ENCODE measurements at regions not wholly inside any gene's neighbourhood (a gene's known extent, or its start where the extent isn't known, plus 50 kb on each side); places are given as distances from the start of the nearest gene placed in this dataset.

- Histone ChIP-seq H3K9me3 (ENCODE audit: control insufficient read depth, insufficient read depth, low read depth, low read length) (no peaks in the 10 kb centered on the region), H3K27ac (ENCODE audit: extremely low read depth, low read depth, low read length) (no peak overlapping the region), H3K4me3 (ENCODE audit: low read depth, low read length) (no peak overlapping the region), H3K4me1 (ENCODE audit: control insufficient read depth, insufficient read depth, low read length) (no peaks in the 10 kb centered on the region), H3K36me3 (ENCODE audit: control insufficient read depth in 2 of 2, insufficient read depth in 1 of 2, low read length in 2 of 2) (no peaks in the 10 kb centered on the region)
- TF ChIP-seq GLI4 (tag by site-specific recombination; IDR thresholded peaks at IDR 0.05) (no peak), HOXD13 (CRISPR knock-in tag; IDR thresholded peaks at IDR 0.05; ENCODE audit: borderline replicate concordance) (no peak), ZNF707 (tag by site-specific recombination; IDR thresholded peaks at IDR 0.05) (no peak), ZNF600 (tag by site-specific recombination; IDR thresholded peaks at IDR 0.05) (no peak), REPIN1 (tag by site-specific recombination; IDR thresholded peaks at IDR 0.05; ENCODE audit: low read depth) (no peak)
- POLR2A ChIA-PET = no interaction called here
- CTCF ChIA-PET = no interaction called here
These were observed 652.5 kb upstream of the ADAMTS16 start for GRCh38 chr5:4487581-4487980.

GRCh38 chr5:4511996-4512656 is 628.0 kb upstream of the ADAMTS16 start:
- H3K4me1 ChIP-seq (ENCODE audit: control insufficient read depth, insufficient read depth, low read length) = no peaks in the 10 kb centered on the region
- ChIA-PET POLR2A (no interaction called here), CTCF (interaction anchor here (0.6 kb wide), 1 partner anchor 78 kb away, joined by 3 read pairs; no protein-coding TSS in a partner anchor)
- H3K27ac ChIP-seq (ENCODE audit: extremely low read depth, low read depth, low read length) = no peak overlapping the region
- peak; percentile 35 for TF ChIP-seq ZNF654 (tag by site-specific recombination; IDR thresholded peaks at IDR 0.05; ENCODE audit: low read depth)
- no peak for TF ChIP-seq ZNF830 (tag by site-specific recombination; IDR thresholded peaks at IDR 0.05; ENCODE audit: low read depth)
- 0 out of 2 replicates have a peak, but pooled peaks have one; percentile 40 for TF ChIP-seq PBX3 (CRISPR knock-in tag; IDR thresholded peaks at IDR 0.05)
- TF ChIP-seq ZNF274 (IDR thresholded peaks at IDR 0.05; ENCODE audit: low read length) = no peak
- TF ChIP-seq ZNF274 (tag by site-specific recombination; IDR thresholded peaks at IDR 0.05; ENCODE audit: borderline replicate concordance) = no peak
- H3K36me3 ChIP-seq (ENCODE audit: control insufficient read depth in 2 of 2, insufficient read depth in 1 of 2, low read length in 2 of 2) = no peaks in the 10 kb centered on the region
- peak overlapping the region; percentile 13 for H3K4me3 ChIP-seq (ENCODE audit: low read depth, low read length)
- H3K9me3 ChIP-seq (ENCODE audit: control insufficient read depth, insufficient read depth, low read depth, low read length) = no peaks in the 10 kb centered on the region

- Histone ChIP-seq H3K27ac (ENCODE audit: extremely low read depth, low read depth, low read length) (no peak overlapping the region), H3K4me1 (ENCODE audit: control insufficient read depth, insufficient read depth, low read length) (no peaks in the 10 kb centered on the region), H3K4me3 (ENCODE audit: low read depth, low read length) (no peak overlapping the region), H3K9me3 (ENCODE audit: control insufficient read depth, insufficient read depth, low read depth, low read length) (no peaks in the 10 kb centered on the region), H3K36me3 (ENCODE audit: control insufficient read depth in 2 of 2, insufficient read depth in 1 of 2, low read length in 2 of 2) (no peaks in the 10 kb centered on the region)
- POLR2A ChIA-PET = no interaction called here
- CTCF ChIA-PET = no interaction called here
- TF ChIP-seq ELK4 (IDR thresholded peaks at IDR 0.05; ENCODE audit: borderline replicate concordance, low read depth, low read length) (no peak), BCL11B (tag by site-specific recombination; IDR thresholded peaks at IDR 0.05; ENCODE audit: low read depth) (no peak), ZNF530 (tag by site-specific recombination; IDR thresholded peaks at IDR 0.05; ENCODE audit: low read depth) (no peak), ZNF843 (tag by site-specific recombination; IDR thresholded peaks at IDR 0.05) (no peak), ZNF433 (tag by site-specific recombination; IDR thresholded peaks at IDR 0.05; ENCODE audit: low read depth) (no peak), GLI4 (tag by site-specific recombination; IDR thresholded peaks at IDR 0.05) (no peak), ZNF274 (IDR thresholded peaks at IDR 0.05; ENCODE audit: low read length) (no peak), ZNF274 (tag by site-specific recombination; IDR thresholded peaks at IDR 0.05; ENCODE audit: borderline replicate concordance) (no peak), YY2 (tag by site-specific recombination; IDR thresholded peaks at IDR 0.05) (no peak), ZNF311 (tag by site-specific recombination; IDR thresholded peaks at IDR 0.05; ENCODE audit: borderline replicate concordance) (no peak), ZNF768 (tag by site-specific recombination; IDR thresholded peaks at IDR 0.05) (no peak), ZNF654 (tag by site-specific recombination; IDR thresholded peaks at IDR 0.05; ENCODE audit: low read depth) (no peak), ZNF335 (tag by site-specific recombination; conservative IDR thresholded peaks at IDR 0.05) (no peak), ZNF146 (tag by site-specific recombination; IDR thresholded peaks at IDR 0.05) (no peak), IKZF3 (tag by site-specific recombination; IDR thresholded peaks at IDR 0.05) (no peak), ZNF48 (tag by site-specific recombination; IDR thresholded peaks at IDR 0.05) (no peak), SCRT1 (tag by site-specific recombination; IDR thresholded peaks at IDR 0.05; ENCODE audit: borderline replicate concordance) (no peak), MZF1 (tag by site-specific recombination; IDR thresholded peaks at IDR 0.05; ENCODE audit: borderline replicate concordance) (no peak), ZNF239 (tag by site-specific recombination; IDR thresholded peaks at IDR 0.05) (no peak), ZNF529 (tag by site-specific recombination; IDR thresholded peaks at IDR 0.05; ENCODE audit: insufficient replicate concordance) (no peak)
These were observed 626.7 kb upstream of the ADAMTS16 start for GRCh38 chr5:4513381-4513780.
